CD4-positive, alpha-beta T cell treated with Interleukin-6 for 4 hours (primary cell): ENCODE measurements at regions not wholly inside any gene's neighbourhood (a gene's known extent, or its start where the extent isn't known, plus 50 kb on each side); places are given as distances from the start of the nearest gene placed in this dataset.

Experiments used
- DNase-seq: peaks from one replicate; pipeline ENCODE4 v3.0.0-alpha.2; 2020; ENCODE audit warnings: mixed read lengths

- no peak for DNase-seq
These were observed 236.1 kb upstream of the USP25 start for GRCh38 chr21:15493646-15494045.

GRCh38 chr21:15494481-15494880 is 235.3 kb upstream of the USP25 start:
- no peak for DNase-seq

GRCh38 chr21:15495965-15496364 is 233.8 kb upstream of the USP25 start:
- DNase-seq = no peak

- no peak for DNase-seq
These were observed 232.9 kb upstream of the USP25 start for GRCh38 chr21:15496911-15497310.

GRCh38 chr21:15498455-15498854 is 231.3 kb upstream of the USP25 start:
- no peak for DNase-seq

- no peak for DNase-seq
These were observed 223.7 kb upstream of the USP25 start for GRCh38 chr21:15506086-15506485.

GRCh38 chr21:15508554-15508953 is 221.2 kb upstream of the USP25 start:
- DNase-seq = no peak

- peak; percentile 75 for DNase-seq
These were observed 215.5 kb upstream of the USP25 start for GRCh38 chr21:15514073-15514946.

- no peak for DNase-seq
These were observed 213.9 kb upstream of the USP25 start for GRCh38 chr21:15515908-15516307.

- no peak for DNase-seq
These were observed 212.4 kb upstream of the USP25 start for GRCh38 chr21:15517394-15517793.

GRCh38 chr21:15520811-15521643 is 208.8 kb upstream of the USP25 start:
- DNase-seq = peak; percentile 7

- DNase-seq = no peak
These were observed 208.2 kb upstream of the USP25 start for GRCh38 chr21:15521644-15522001.

GRCh38 chr21:15522148-15522547 is 207.6 kb upstream of the USP25 start:
- no peak for DNase-seq

GRCh38 chr21:15524855-15525254 is 204.9 kb upstream of the USP25 start:
- no peak for DNase-seq

GRCh38 chr21:15526798-15527197 is 203.0 kb upstream of the USP25 start:
- DNase-seq = no peak

- no peak for DNase-seq
These were observed 201.4 kb upstream of the USP25 start for GRCh38 chr21:15528346-15528745.

GRCh38 chr21:15531986-15532385 is 197.8 kb upstream of the USP25 start:
- DNase-seq = no peak

- no peak for DNase-seq
These were observed 196.2 kb upstream of the USP25 start for GRCh38 chr21:15533618-15534017.

- DNase-seq = no peak
These were observed 195.3 kb upstream of the USP25 start for GRCh38 chr21:15534450-15534886.

- no peak for DNase-seq
These were observed 190.4 kb upstream of the USP25 start for GRCh38 chr21:15539376-15539775.

GRCh38 chr21:15543473-15543872 is 186.3 kb upstream of the USP25 start:
- DNase-seq = no peak

- DNase-seq = no peak
These were observed 180.1 kb upstream of the USP25 start for GRCh38 chr21:15549671-15550070.

GRCh38 chr21:15552914-15553494 is 176.8 kb upstream of the USP25 start:
- DNase-seq = no peak

GRCh38 chr21:15557925-15558324 is 171.9 kb upstream of the USP25 start:
- no peak for DNase-seq
